ENCODE measurements at regions not wholly inside any gene's neighbourhood (a gene's known extent, or its start where the extent isn't known, plus 50 kb on each side); places are given as distances from the start of the nearest gene placed in this dataset.

DNA sequence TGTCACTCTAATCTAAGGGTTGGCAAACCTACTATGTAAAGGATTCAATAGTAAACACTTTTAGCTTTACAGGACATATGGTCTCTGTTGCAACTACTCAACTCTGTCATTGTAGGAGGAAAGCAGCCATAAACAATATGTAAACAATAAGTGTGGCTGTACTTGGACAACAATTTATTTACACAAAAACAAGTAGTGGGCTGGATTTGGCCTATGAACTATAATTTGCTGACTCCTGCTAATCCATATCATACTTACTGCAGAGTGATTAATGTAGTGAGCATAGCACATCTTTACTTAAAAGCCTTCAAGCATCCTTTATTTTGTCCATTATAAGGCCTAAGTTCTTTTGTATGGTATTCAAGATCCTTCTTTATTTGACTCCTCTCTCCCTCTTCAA lies 441.9 kb downstream of the ZIC1 start:
- intact Hi-C loops (cut with micrococcal nuclease) = no loop called here
- no peak overlapping the region for H3K4me3 Mint-ChIP-seq (ENCODE audit: low read depth)
- H3K4me1 Mint-ChIP-seq (ENCODE audit: low read depth) = no peaks in the 10 kb centered on the region
- DNase-seq (ENCODE audit: low spot score) = no peak
- H3K36me3 Mint-ChIP-seq (ENCODE audit: low read depth) = no peaks in the 10 kb centered on the region
- no peak overlapping the region for H3K27ac Mint-ChIP-seq
- H3K9me3 Mint-ChIP-seq = peaks cover 4% of the 10 kb centered on the region
- H3K27me3 Mint-ChIP-seq (ENCODE audit: low read depth) = no peaks in the 10 kb centered on the region

DNA sequence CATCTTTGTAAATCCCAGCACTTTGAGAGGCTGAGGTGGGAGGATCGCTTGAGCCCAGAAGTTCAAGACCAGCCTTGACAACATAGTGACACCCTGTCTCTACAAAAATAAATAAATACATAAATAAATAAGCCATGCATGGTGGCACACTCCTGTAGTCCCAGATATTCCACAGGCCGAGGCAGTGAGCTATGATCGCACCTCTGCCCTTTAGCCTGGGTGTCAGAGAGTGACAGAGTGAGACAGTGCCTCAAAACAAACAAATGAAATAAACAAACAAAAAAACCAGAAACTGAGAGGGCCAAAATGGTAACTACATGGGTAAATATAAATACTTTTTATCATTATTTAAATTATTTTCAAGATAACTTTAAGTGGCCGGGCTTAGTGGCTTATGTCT lies 445.4 kb downstream of the ZIC1 start:
- no peak overlapping the region for H3K4me3 Mint-ChIP-seq (ENCODE audit: low read depth)
- H3K4me1 Mint-ChIP-seq (ENCODE audit: low read depth) = no peaks in the 10 kb centered on the region
- peaks cover 15% of the 10 kb centered on the region for H3K9me3 Mint-ChIP-seq
- intact Hi-C loops (cut with micrococcal nuclease) = no loop called here
- no peaks in the 10 kb centered on the region for H3K36me3 Mint-ChIP-seq (ENCODE audit: low read depth)
- no peaks in the 10 kb centered on the region for H3K27me3 Mint-ChIP-seq (ENCODE audit: low read depth)
- H3K27ac Mint-ChIP-seq = no peak overlapping the region
- DNase-seq (ENCODE audit: low spot score) = no peak

DNA sequence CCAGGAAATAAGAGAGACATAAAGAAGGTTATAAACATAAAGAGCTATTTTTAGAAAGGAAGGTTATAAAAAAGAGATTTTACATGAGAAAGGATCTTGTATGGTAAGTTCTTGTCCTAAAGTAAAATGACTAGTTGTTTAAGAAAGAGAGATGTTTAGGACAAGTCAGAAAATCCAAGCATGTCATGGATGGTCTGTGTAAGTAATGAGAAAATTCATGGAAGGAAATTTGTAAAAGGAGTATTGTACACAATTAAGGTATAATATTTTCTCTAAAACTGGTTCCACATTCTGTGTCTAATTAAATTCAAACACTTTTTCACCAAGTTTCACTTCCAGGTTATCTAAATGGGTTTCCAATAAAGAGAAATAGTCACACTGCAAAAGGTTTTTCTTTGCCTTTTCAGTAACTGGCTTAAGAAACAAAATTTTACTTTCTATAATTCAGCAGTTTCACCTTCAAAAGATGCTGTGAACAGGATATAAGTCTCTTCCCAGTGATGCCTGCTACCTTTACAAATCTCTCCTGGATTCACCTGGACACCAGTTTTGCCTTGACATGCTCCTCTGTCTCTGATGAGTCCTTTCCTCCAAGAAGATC lies 455.7 kb downstream of the ZIC1 start:
- no peak overlapping the region for H3K27ac Mint-ChIP-seq
- intact Hi-C loops (cut with micrococcal nuclease) = no loop called here
- peaks cover 15% of the 10 kb centered on the region for H3K9me3 Mint-ChIP-seq
- H3K4me3 Mint-ChIP-seq (ENCODE audit: low read depth) = no peak overlapping the region
- H3K4me1 Mint-ChIP-seq (ENCODE audit: low read depth) = no peaks in the 10 kb centered on the region
- H3K36me3 Mint-ChIP-seq (ENCODE audit: low read depth) = no peaks in the 10 kb centered on the region
- H3K27me3 Mint-ChIP-seq (ENCODE audit: low read depth) = no peaks in the 10 kb centered on the region
- no peak for DNase-seq (ENCODE audit: low spot score)

DNA sequence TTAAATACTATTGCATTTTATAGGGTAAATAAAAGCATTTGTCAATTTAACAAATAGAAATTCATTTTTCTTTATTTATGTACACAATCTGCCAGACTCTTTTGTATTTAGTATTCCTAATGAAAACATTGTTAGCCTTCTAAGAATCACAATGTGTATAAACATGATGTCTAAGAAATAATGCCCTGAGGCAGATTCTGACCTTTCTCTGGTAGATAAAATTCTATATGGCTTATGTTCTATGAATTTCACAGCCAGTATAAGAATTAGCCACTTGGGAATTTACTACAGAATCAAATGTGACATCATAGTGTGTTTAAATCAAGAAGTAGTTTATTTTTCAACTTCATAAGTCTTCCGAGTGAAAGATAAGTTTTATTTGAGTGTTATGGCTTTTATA lies 457.4 kb downstream of the ZIC1 start:
- Mint-ChIP-seq H3K27me3 (ENCODE audit: low read depth) (no peaks in the 10 kb centered on the region), H3K9me3 (peaks cover 15% of the 10 kb centered on the region), H3K4me3 (ENCODE audit: low read depth) (no peak overlapping the region), H3K4me1 (ENCODE audit: low read depth) (no peaks in the 10 kb centered on the region), H3K27ac (no peak overlapping the region), H3K36me3 (ENCODE audit: low read depth) (no peaks in the 10 kb centered on the region)
- intact Hi-C loops (cut with micrococcal nuclease) = no loop called here
- DNase-seq (ENCODE audit: low spot score) = no peak

DNA sequence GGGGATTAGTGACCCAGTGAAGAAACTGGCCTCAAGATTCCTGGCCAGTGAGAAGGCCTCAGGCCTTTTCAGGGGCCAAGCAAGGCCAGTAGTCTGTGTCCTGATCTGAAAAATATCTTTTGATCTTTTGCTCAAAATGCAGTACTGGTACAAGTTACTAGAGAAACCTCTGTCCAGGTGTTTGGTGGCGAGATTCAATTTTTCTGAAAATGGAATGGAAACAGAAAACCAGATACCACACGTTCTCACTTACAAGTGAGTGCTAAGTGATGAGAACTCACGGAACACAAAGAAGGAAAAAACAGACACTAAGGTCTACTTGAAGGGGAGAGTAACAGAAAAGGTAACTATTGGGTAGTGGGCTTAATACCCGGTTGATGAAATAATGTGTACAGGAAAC lies 463.4 kb downstream of the ZIC1 start:
- intact Hi-C loops (cut with micrococcal nuclease) = no loop called here
- Mint-ChIP-seq H3K4me3 (ENCODE audit: low read depth) (no peak overlapping the region), H3K27me3 (ENCODE audit: low read depth) (no peaks in the 10 kb centered on the region), H3K27ac (no peak overlapping the region), H3K36me3 (ENCODE audit: low read depth) (no peaks in the 10 kb centered on the region), H3K9me3 (peaks cover 9% of the 10 kb centered on the region), H3K4me1 (ENCODE audit: low read depth) (no peaks in the 10 kb centered on the region)
- DNase-seq (ENCODE audit: low spot score) = no peak

DNA sequence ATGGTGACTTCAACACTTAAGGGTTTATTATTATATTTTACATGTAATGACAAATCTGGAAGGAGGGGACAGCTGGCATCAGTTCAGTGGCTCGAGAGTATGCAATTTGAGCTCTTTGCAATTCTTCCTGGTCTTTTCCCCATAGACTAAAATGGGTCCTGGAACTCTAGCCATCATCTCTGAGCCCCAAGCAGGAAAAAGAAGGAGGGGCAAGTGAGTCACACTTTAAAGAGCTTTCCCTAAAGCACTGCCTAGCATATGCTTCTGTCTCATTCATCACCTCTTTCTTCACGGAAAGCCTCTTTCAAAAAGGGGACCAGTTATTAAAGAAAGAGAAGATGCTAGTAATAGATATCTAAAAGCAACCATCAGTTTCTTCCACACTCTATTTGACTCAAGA lies 466.3 kb downstream of the ZIC1 start:
- no peak for DNase-seq (ENCODE audit: low spot score)
- H3K9me3 Mint-ChIP-seq = peaks cover 9% of the 10 kb centered on the region
- H3K4me3 Mint-ChIP-seq (ENCODE audit: low read depth) = no peak overlapping the region
- no peak overlapping the region for H3K27ac Mint-ChIP-seq
- no peaks in the 10 kb centered on the region for H3K4me1 Mint-ChIP-seq (ENCODE audit: low read depth)
- H3K27me3 Mint-ChIP-seq (ENCODE audit: low read depth) = no peaks in the 10 kb centered on the region
- no peaks in the 10 kb centered on the region for H3K36me3 Mint-ChIP-seq (ENCODE audit: low read depth)
- intact Hi-C loops (cut with micrococcal nuclease) = no loop called here

DNA sequence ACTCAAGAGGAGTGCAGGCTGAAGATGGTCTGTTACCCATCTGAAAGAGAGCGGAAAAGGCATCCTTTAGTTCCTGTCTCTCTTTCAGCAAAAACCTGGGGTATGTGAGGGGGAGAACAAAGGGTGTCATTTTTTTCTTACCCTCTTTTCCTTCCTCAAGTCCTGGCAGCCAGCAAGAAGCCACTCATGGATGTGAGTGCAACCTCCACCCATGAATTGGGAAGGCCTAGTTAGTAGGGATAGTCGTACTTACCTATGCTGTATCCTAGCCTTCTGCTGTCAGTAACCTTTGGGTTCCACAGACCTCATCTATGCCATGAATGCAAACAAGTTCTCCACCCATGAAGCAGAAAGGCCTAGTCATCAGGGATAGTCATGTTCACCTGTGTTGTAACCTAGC lies 472.8 kb downstream of the ZIC1 start:
- H3K4me3 Mint-ChIP-seq (ENCODE audit: low read depth) = no peak overlapping the region
- H3K27me3 Mint-ChIP-seq (ENCODE audit: low read depth) = no peaks in the 10 kb centered on the region
- no peaks in the 10 kb centered on the region for H3K36me3 Mint-ChIP-seq (ENCODE audit: low read depth)
- H3K9me3 Mint-ChIP-seq = peaks cover 12% of the 10 kb centered on the region
- H3K4me1 Mint-ChIP-seq (ENCODE audit: low read depth) = no peaks in the 10 kb centered on the region
- H3K27ac Mint-ChIP-seq = no peak overlapping the region
- intact Hi-C loops (cut with micrococcal nuclease) = no loop called here
- no peak for DNase-seq (ENCODE audit: low spot score)

DNA sequence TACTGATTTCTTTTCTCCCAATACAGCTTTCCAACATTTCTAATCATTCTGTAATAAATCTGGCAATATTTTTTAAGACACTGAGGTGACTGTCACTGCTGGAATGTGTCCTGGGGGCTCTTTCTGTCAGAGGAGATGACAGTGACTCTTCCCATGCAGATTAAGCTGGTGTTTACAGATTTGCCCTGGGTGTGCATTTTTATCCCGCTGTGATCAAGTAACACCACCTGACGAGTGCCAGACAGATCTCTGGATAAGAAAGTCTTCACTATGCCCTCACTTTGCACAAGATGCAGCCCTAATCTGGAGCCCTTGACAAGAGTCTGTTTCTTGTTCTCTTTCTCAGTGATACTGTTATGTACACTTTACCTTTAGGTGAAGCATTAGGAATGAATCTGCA lies 477.7 kb downstream of the ZIC1 start:
- H3K9me3 Mint-ChIP-seq = peaks cover 9% of the 10 kb centered on the region
- no peak overlapping the region for H3K4me3 Mint-ChIP-seq (ENCODE audit: low read depth)
- intact Hi-C loops (cut with micrococcal nuclease) = no loop called here
- no peaks in the 10 kb centered on the region for H3K27me3 Mint-ChIP-seq (ENCODE audit: low read depth)
- no peak for DNase-seq (ENCODE audit: low spot score)
- H3K27ac Mint-ChIP-seq = no peak overlapping the region
- H3K4me1 Mint-ChIP-seq (ENCODE audit: low read depth) = no peaks in the 10 kb centered on the region
- H3K36me3 Mint-ChIP-seq (ENCODE audit: low read depth) = no peaks in the 10 kb centered on the region

DNA sequence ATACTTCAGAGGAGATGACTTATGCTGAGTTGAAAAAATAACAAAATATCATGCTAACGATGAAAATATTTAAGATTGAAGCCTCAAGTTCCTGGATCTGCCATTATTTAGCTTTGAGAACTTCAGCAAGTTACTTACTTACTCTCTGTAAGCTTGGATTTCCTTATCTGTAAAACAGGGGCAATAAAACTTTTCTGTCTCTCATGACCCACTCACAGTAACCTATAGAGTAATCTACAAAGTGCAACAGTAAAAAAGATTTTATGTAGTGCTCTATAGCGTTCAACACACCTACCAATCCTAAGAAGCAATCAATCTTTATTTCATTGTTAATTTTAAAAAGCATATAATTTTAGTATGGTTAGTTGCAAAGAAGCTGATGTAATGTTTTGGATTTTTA lies 478.6 kb downstream of the ZIC1 start:
- intact Hi-C loops (cut with micrococcal nuclease) = no loop called here
- no peaks in the 10 kb centered on the region for H3K27me3 Mint-ChIP-seq (ENCODE audit: low read depth)
- no peak overlapping the region for H3K4me3 Mint-ChIP-seq (ENCODE audit: low read depth)
- no peaks in the 10 kb centered on the region for H3K36me3 Mint-ChIP-seq (ENCODE audit: low read depth)
- H3K4me1 Mint-ChIP-seq (ENCODE audit: low read depth) = no peaks in the 10 kb centered on the region
- H3K27ac Mint-ChIP-seq = no peak overlapping the region
- H3K9me3 Mint-ChIP-seq = peaks cover 3% of the 10 kb centered on the region
- DNase-seq (ENCODE audit: low spot score) = no peak

DNA sequence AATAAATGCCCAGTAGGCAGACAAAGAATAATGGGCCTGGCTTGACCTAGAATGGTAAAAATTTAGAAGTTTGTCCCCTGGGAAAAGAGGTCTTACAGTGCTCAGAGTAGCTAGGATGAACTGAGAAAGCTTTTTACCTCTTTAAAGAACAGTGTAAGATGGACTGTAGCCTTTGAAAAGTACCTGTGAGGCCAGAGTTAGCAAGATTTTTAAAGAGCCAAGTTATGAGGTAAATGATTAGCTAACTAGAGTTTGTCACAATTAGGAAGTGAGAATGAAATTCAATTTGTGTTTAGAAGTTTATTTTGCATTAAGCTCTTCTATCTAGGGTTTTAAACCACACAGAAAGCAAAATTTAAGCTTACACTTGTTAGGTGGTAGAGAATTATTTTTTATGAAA lies 480.9 kb downstream of the ZIC1 start:
- no peak overlapping the region for H3K4me3 Mint-ChIP-seq (ENCODE audit: low read depth)
- no peaks in the 10 kb centered on the region for H3K36me3 Mint-ChIP-seq (ENCODE audit: low read depth)
- no peaks in the 10 kb centered on the region for H3K4me1 Mint-ChIP-seq (ENCODE audit: low read depth)
- H3K27me3 Mint-ChIP-seq (ENCODE audit: low read depth) = no peaks in the 10 kb centered on the region
- H3K27ac Mint-ChIP-seq = no peak overlapping the region
- H3K9me3 Mint-ChIP-seq = no peaks in the 10 kb centered on the region
- intact Hi-C loops (cut with micrococcal nuclease) = no loop called here
- DNase-seq (ENCODE audit: low spot score) = no peak

DNA sequence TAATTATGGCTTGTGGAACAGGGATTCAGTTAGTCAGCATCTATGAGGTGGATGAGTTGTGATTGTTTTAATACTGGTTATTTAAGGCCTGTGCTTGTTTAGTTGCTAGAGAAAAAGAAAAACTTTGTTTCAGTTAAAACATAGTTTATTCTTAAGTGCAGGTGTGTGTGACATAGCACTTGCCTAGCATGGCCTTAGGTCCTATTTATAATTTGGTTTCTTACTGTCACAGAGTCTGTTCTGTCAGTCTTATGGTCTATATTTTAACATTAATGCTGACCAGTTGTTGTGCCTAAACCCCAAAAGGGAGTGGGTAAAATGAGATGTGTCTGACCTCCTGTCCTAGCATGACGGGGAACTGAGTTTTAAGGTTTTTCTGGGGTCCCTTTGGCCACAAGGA lies 486.3 kb downstream of the ZIC1 start:
- intact Hi-C loops (cut with micrococcal nuclease) = no loop called here
- no peak for DNase-seq (ENCODE audit: low spot score)
- H3K36me3 Mint-ChIP-seq (ENCODE audit: low read depth) = no peaks in the 10 kb centered on the region
- no peaks in the 10 kb centered on the region for H3K9me3 Mint-ChIP-seq
- no peak overlapping the region for H3K4me3 Mint-ChIP-seq (ENCODE audit: low read depth)
- no peaks in the 10 kb centered on the region for H3K27me3 Mint-ChIP-seq (ENCODE audit: low read depth)
- H3K4me1 Mint-ChIP-seq (ENCODE audit: low read depth) = no peaks in the 10 kb centered on the region
- H3K27ac Mint-ChIP-seq = no peak overlapping the region

DNA sequence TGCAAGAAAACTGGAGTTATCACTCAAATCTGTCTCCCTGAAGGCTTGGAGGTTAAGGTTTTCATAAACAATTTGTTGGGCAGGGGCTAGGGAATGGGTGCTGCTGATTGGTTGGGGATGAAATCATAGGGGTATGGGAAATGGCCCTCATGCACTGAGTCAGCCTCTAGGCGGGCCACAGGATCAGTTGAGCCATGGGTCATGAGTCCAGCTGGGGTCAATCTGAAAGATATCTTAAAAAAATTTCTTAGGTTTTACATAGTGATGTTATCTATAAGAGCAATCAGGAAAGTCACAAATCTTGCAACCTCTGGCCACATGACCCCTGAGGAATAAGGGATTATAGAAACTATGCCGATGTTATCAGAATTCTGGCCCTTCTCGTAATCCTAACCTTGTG lies 491.7 kb downstream of the ZIC1 start:
- no peaks in the 10 kb centered on the region for H3K36me3 Mint-ChIP-seq (ENCODE audit: low read depth)
- no peaks in the 10 kb centered on the region for H3K27me3 Mint-ChIP-seq (ENCODE audit: low read depth)
- no peak for DNase-seq (ENCODE audit: low spot score)
- H3K4me1 Mint-ChIP-seq (ENCODE audit: low read depth) = no peaks in the 10 kb centered on the region
- H3K9me3 Mint-ChIP-seq = no peaks in the 10 kb centered on the region
- intact Hi-C loops (cut with micrococcal nuclease) = no loop called here
- H3K27ac Mint-ChIP-seq = no peak overlapping the region
- H3K4me3 Mint-ChIP-seq (ENCODE audit: low read depth) = no peak overlapping the region

DNA sequence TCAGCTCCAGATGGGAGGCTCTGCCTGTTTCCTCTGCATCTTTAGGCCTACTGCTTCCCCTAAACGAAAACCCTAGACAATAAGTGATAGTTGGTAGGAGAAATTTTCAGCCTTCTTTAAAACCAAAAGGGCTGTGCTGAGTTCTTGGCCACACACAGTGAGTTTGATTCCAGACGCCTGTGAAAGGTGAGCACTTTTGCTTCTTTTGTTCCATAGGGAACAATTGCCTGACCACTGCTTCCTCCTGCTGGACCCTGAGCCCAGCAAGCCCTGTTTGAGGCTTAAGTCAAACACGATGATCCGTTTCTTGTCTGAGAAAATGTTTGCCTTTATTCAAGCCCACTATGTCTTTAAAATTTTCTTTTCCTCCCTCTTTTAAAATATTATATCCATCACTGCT lies 493.9 kb downstream of the ZIC1 start:
- Mint-ChIP-seq H3K27ac (no peak overlapping the region), H3K9me3 (no peaks in the 10 kb centered on the region), H3K4me3 (ENCODE audit: low read depth) (no peak overlapping the region), H3K27me3 (ENCODE audit: low read depth) (no peaks in the 10 kb centered on the region), H3K4me1 (ENCODE audit: low read depth) (no peaks in the 10 kb centered on the region), H3K36me3 (ENCODE audit: low read depth) (no peaks in the 10 kb centered on the region)
- DNase-seq (ENCODE audit: low spot score) = no peak
- intact Hi-C loops (cut with micrococcal nuclease) = no loop called here

DNA sequence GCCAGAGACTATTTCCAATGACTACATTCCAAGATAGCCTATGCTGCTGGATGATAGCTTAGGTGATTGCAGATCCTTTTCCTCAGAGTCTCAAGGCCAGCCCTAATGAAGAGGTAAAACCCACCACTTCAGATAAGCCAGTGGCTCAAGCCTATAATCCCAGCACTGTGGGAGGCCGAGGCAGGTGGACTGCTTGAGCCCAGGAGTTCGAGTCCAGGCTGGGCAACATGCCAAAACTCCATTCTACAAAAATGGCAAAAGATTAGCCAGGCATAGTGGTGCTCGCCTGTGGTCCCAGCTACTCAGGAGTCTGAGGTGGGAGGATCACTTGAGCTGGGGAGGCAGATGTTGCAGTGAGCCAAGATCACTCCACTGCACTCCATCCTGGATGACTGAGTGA lies 495.3 kb downstream of the ZIC1 start:
- Mint-ChIP-seq H3K9me3 (no peaks in the 10 kb centered on the region), H3K4me1 (ENCODE audit: low read depth) (no peaks in the 10 kb centered on the region), H3K36me3 (ENCODE audit: low read depth) (no peaks in the 10 kb centered on the region), H3K27me3 (ENCODE audit: low read depth) (no peaks in the 10 kb centered on the region), H3K27ac (no peak overlapping the region), H3K4me3 (ENCODE audit: low read depth) (no peak overlapping the region)
- intact Hi-C loops (cut with micrococcal nuclease) = no loop called here
- no peak for DNase-seq (ENCODE audit: low spot score)

All from activated T-helper 2 cell treated with anti-CD3 and anti-CD28 coated beads, Interferon-gamma antibody, Interleukin-2, Interleukin-4, amounts not matched to agents 10 μg/mL and 5 μg/mL and 100 μg/mL, durations not matched to agents 14 hours and 24 hours and 36 hours (primary cell).